A549 (cell line): ENCODE measurements at regions not wholly inside any gene's neighbourhood (a gene's known extent, or its start where the extent isn't known, plus 50 kb on each side); places are given as distances from the start of the nearest gene placed in this dataset.

Experiments used
- EHMT2 ChIP-seq: fragments of 200-600 bp; sonication (generic); IDR thresholded peaks from 2 replicates; pipeline ENCODE4 v1.6.1; 2016; ENCODE audit warnings: antibody characterized with exemption, low read depth, mild to moderate bottlenecking, moderate library complexity
- EP300 ChIP-seq, 2 experiments: fragments of >200 bp; sonication (Bioruptor Twin); formaldehyde crosslinking; IDR thresholded peaks; 2 replicates in 1 of 2; 3 replicates in 1 of 2; pipeline ENCODE4 v1.6.1; 2016 to 2017
- POLR2A ChIP-seq: IDR thresholded peaks from 2 replicates; pipeline ENCODE4 v1.6.1; 2012; ENCODE audit warnings: mild to moderate bottlenecking, low read length
- RCOR1 ChIP-seq: fragments of 150-350 bp; IDR thresholded peaks from 2 replicates; pipeline ENCODE4 v1.6.1; 2014; ENCODE audit warnings: antibody characterized with exemption, low read length, low read depth
- RFX5 ChIP-seq: fragments of 450-650 bp; IDR thresholded peaks from 2 replicates; pipeline ENCODE4 v1.7.1; 2014; ENCODE audit warnings: antibody characterized with exemption, mild to moderate bottlenecking, moderate library complexity
- TF ChIP-seq, protein P1 (sequence below): fragments of >200 bp; sonication (Bioruptor Twin); formaldehyde crosslinking; IDR thresholded peaks from 3 replicates; pipeline ENCODE4 v1.5.1; 2016
- TF ChIP-seq, protein P2 (sequence below): fragments of >200 bp; sonication (Bioruptor Twin); formaldehyde crosslinking; IDR thresholded peaks from 2 replicates; pipeline ENCODE4 v1.6.1; 2016

- TF ChIP-seq, protein P1, sequence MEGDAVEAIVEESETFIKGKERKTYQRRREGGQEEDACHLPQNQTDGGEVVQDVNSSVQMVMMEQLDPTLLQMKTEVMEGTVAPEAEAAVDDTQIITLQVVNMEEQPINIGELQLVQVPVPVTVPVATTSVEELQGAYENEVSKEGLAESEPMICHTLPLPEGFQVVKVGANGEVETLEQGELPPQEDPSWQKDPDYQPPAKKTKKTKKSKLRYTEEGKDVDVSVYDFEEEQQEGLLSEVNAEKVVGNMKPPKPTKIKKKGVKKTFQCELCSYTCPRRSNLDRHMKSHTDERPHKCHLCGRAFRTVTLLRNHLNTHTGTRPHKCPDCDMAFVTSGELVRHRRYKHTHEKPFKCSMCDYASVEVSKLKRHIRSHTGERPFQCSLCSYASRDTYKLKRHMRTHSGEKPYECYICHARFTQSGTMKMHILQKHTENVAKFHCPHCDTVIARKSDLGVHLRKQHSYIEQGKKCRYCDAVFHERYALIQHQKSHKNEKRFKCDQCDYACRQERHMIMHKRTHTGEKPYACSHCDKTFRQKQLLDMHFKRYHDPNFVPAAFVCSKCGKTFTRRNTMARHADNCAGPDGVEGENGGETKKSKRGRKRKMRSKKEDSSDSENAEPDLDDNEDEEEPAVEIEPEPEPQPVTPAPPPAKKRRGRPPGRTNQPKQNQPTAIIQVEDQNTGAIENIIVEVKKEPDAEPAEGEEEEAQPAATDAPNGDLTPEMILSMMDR: no peak
- TF ChIP-seq, protein P2, sequence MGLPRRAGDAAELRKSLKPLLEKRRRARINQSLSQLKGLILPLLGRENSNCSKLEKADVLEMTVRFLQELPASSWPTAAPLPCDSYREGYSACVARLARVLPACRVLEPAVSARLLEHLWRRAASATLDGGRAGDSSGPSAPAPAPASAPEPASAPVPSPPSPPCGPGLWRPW: no peak
- TF ChIP-seq EP300 (IDR thresholded peaks at IDR 0.05) (no peak), POLR2A (no peak), RCOR1 (no peak), EHMT2 (no peak), RFX5 (no peak)
Observed at GRCh38 chr18:27447451-27447881, 262.4 kb upstream of the CHST9 start.
